Stomach (tissue), 8 donors: ENCODE measurements at regions not wholly inside any gene's neighbourhood (a gene's known extent, or its start where the extent isn't known, plus 50 kb on each side); places are given as distances from the start of the nearest gene placed in this dataset.

Experiments
- DNase-seq, 2 donors: peaks; one replicate each; pipeline versions ENCODE4 v3.0.0 to v3.0.0-alpha.2; 2013 to 2019
- H3K27ac ChIP-seq, 5 donors: fragments of 200-600 bp in 4 of 5; sonication (generic) in 4 of 5; one replicate each; pipeline ENCODE4 v1.5.1; 2013 to 2019; ENCODE audit warnings: mild to moderate bottlenecking in 1 of 5, moderate library complexity in 1 of 5
- H3K27me3 ChIP-seq, 3 donors: fragments of 200-600 bp; sonication (generic); one replicate each; pipeline ENCODE4 v1.5.1; 2017 to 2019; ENCODE audit warnings: mixed run types in 1 of 3
- H3K36me3 ChIP-seq, 4 donors: fragments of 200-600 bp; sonication (generic); 1 replicate in 3 of 4; 2 replicates in 1 of 4; pipeline ENCODE4 v1.5.1; 2016 to 2019
- H3K4me1 ChIP-seq, 4 donors: fragments of 200-600 bp; sonication (generic); one replicate each; pipeline ENCODE4 v1.5.1; 2016 to 2019
- H3K4me3 ChIP-seq, 4 donors: fragments of 200-600 bp; sonication (generic) in 3 of 4; one replicate each; pipeline ENCODE4 v1.5.1; 2016 to 2019; ENCODE audit warnings: mild to moderate bottlenecking in 1 of 4
- H3K9me3 ChIP-seq, 4 donors: fragments of 200-600 bp; sonication (generic); one replicate each; pipeline ENCODE4 v1.5.1; 2016 to 2019
- CTCF ChIP-seq, 7 experiments: fragments of 450-650 bp in 4 of 7; fragments of 200-600 bp in 3 of 7; sonication (generic) in 3 of 7; IDR thresholded peaks; one replicate each; pipeline ENCODE4 v1.5.1; 2016 to 2019; ENCODE audit warnings: antibody characterized with exemption in 7 of 7, control low read depth in 2 of 7, mild to moderate bottlenecking in 1 of 7
- EP300 ChIP-seq: sonication (generic); formaldehyde crosslinking; IDR thresholded peaks from one replicate; pipeline ENCODE4 v1.6.1; 2017; ENCODE audit warnings: antibody characterized with exemption
- POLR2A ChIP-seq, 4 donors: fragments of 450-650 bp; IDR thresholded peaks; one replicate each; pipeline ENCODE4 v1.6.1; 2016; ENCODE audit warnings: antibody characterized with exemption in 4 of 4, control low read depth in 2 of 4, mild to moderate bottlenecking in 1 of 4, moderate library complexity in 1 of 4
- POLR2AphosphoS5 ChIP-seq, 3 donors: sonication (generic); formaldehyde crosslinking; IDR thresholded peaks; one replicate each; pipeline ENCODE4 v1.6.1; 2016; ENCODE audit warnings: antibody characterized with exemption in 3 of 3
- WGBS, 5 donors: extraction: QIAGEN DNeasy Blood & Tissue Kit in 3 of 5; methylation state at CpG; one replicate each; pipeline versions ENCODE4 v1.1.5 to v1.1.7; 2013 to 2018; 5-methylcytosine and 5-hydroxymethylcytosine counted together
- intact Hi-C: fragments of 100-400 bp; cut with DNase I; formaldehyde crosslinking; loops from one replicate; pipeline ENCODE4 v1.15.1; 2023; ENCODE audit warnings: low total_unique reads
- donor health status: healthy with polysubstance abuse.
- donor health status: Bipolar disorder and iron deficiency.
- donor health status: healthy.

- intact Hi-C loops = no loop called here
- H3K27me3 ChIP-seq = no peaks in the 10 kb centered on the region
- 50 to 67% (median 57%) methylated on average over 2 of the region's 2 CpGs for WGBS, 5 donors
Observed at GRCh38 chr13:83340170-83340569, 542.1 kb downstream of the SLITRK1 start.

GRCh38 chr13:83333614-83334388 lies 548.5 kb downstream of the SLITRK1 start:
- intact Hi-C loops = no loop called here
- Histone ChIP-seq H3K27me3 (no peaks in the 10 kb centered on the region), H3K9me3 (peaks cover 0 to 12% (median 0%) of the 10 kb centered on the region in 4 donors), H3K36me3 (no peaks in the 10 kb centered on the region), H3K27ac (no peak overlapping the region), H3K4me3 (no peak overlapping the region), H3K4me1 (no peaks in the 10 kb centered on the region)
- 66 to 73% (median 68%) methylated on average over 7 of the region's 7 CpGs for WGBS, 5 donors
- TF ChIP-seq CTCF (IDR thresholded peaks at IDR 0.05) (no peak), EP300 (no peak)
- DNase-seq = no peak

More at GRCh38 chr13:83340170-83340569, 542.1 kb downstream of the SLITRK1 start:
- Histone ChIP-seq H3K9me3 (peaks cover 0 to 12% (median 3%) of the 10 kb centered on the region in 4 donors), H3K27ac (no peak overlapping the region), H3K36me3 (no peaks in the 10 kb centered on the region), H3K4me3 (no peak overlapping the region), H3K4me1 (no peaks in the 10 kb centered on the region)
- DNase-seq = no peak
- no peak for TF ChIP-seq POLR2AphosphoS5 (IDR thresholded peaks at IDR 0.05)
- TF ChIP-seq POLR2A (IDR thresholded peaks at IDR 0.05) = no peak
- TF ChIP-seq EP300 = no peak
- TF ChIP-seq CTCF (IDR thresholded peaks at IDR 0.05) = no peak

DNA sequence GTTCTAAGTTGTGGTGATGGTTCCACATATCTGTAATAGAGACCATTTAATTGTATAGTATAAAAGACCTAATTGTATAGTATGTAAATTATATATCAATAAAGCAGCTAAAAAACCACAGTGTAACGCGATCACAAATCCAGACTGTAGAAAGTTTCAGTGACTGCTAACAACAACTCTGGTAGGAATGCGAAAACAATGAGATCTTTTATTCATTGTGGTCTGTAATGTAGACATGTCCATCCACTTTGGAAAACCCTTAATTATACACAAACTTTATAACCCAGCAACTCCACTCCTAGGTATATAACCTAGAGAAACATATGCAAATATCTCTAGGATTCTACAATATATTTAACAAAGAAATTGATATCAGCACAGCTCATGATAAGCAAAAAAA lies 549.5 kb downstream of the SLITRK1 start:
- DNase-seq = no peak
- no peaks in the 10 kb centered on the region for H3K4me1 ChIP-seq
- intact Hi-C loops = no loop called here
- no peak overlapping the region for H3K4me3 ChIP-seq
- H3K36me3 ChIP-seq = no peaks in the 10 kb centered on the region
- H3K27ac ChIP-seq = no peak overlapping the region
- no peaks in the 10 kb centered on the region for H3K27me3 ChIP-seq
- TF ChIP-seq CTCF (IDR thresholded peaks at IDR 0.05) (no peak), EP300 (no peak), POLR2AphosphoS5 (IDR thresholded peaks at IDR 0.05) (no peak), POLR2A (IDR thresholded peaks at IDR 0.05) (no peak)
- 90 to 96% (median 93%) methylated on average over 3 of the region's 3 CpGs for WGBS, 5 donors
- H3K9me3 ChIP-seq = peaks cover 0 to 12% (median 0%) of the 10 kb centered on the region in 4 donors

DNA sequence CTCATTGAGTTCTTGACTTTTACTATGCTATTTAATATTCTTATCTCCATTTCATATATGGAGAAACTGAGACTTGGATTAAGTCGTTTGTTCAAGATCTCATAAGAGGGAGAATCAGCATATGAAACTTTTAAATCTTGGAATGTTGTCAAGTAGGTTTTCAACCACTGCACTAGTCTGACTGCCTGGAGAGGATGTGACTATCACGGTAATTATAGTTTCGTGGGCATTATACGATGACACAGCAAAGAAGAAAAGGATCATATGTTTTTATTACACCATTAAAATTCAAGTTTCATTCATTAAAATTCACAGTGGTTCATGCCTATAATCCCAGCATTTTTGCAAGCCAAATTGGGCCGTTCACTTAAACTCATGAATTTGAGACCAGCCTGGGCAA lies 555.2 kb downstream of the SLITRK1 start:
- H3K36me3 ChIP-seq = no peaks in the 10 kb centered on the region
- H3K27me3 ChIP-seq = no peaks in the 10 kb centered on the region
- WGBS, 5 donors = 72 to 85% (median 80%) methylated on average over 5 of the region's 5 CpGs
- no peak for TF ChIP-seq CTCF (IDR thresholded peaks at IDR 0.05)
- TF ChIP-seq EP300 = no peak
- TF ChIP-seq POLR2AphosphoS5 (IDR thresholded peaks at IDR 0.05) = no peak
- TF ChIP-seq POLR2A (IDR thresholded peaks at IDR 0.05) = no peak
- DNase-seq = no peak
- no peaks in the 10 kb centered on the region for H3K4me1 ChIP-seq
- no peak overlapping the region for H3K4me3 ChIP-seq
- peaks cover 0 to 15% (median 2%) of the 10 kb centered on the region in 4 donors for H3K9me3 ChIP-seq
- intact Hi-C loops = no loop called here
- no peak overlapping the region for H3K27ac ChIP-seq
